Stomach (tissue), 8 donors: ENCODE measurements at regions not wholly inside any gene's neighbourhood (a gene's known extent, or its start where the extent isn't known, plus 50 kb on each side); places are given as distances from the start of the nearest gene placed in this dataset.

Experiments
- DNase-seq, 2 donors: peaks; one replicate each; pipeline versions ENCODE4 v3.0.0 to v3.0.0-alpha.2; 2013 to 2019
- H3K27ac ChIP-seq, 5 donors: fragments of 200-600 bp in 4 of 5; sonication (generic) in 4 of 5; one replicate each; pipeline ENCODE4 v1.5.1; 2013 to 2019; ENCODE audit warnings: mild to moderate bottlenecking in 1 of 5, moderate library complexity in 1 of 5
- H3K27me3 ChIP-seq, 3 donors: fragments of 200-600 bp; sonication (generic); one replicate each; pipeline ENCODE4 v1.5.1; 2017 to 2019; ENCODE audit warnings: mixed run types in 1 of 3
- H3K36me3 ChIP-seq, 4 donors: fragments of 200-600 bp; sonication (generic); 1 replicate in 3 of 4; 2 replicates in 1 of 4; pipeline ENCODE4 v1.5.1; 2016 to 2019
- H3K4me1 ChIP-seq, 4 donors: fragments of 200-600 bp; sonication (generic); one replicate each; pipeline ENCODE4 v1.5.1; 2016 to 2019
- H3K4me3 ChIP-seq, 4 donors: fragments of 200-600 bp; sonication (generic) in 3 of 4; one replicate each; pipeline ENCODE4 v1.5.1; 2016 to 2019; ENCODE audit warnings: mild to moderate bottlenecking in 1 of 4
- H3K9me3 ChIP-seq, 4 donors: fragments of 200-600 bp; sonication (generic); one replicate each; pipeline ENCODE4 v1.5.1; 2016 to 2019
- EP300 ChIP-seq: sonication (generic); formaldehyde crosslinking; IDR thresholded peaks from one replicate; pipeline ENCODE4 v1.6.1; 2017; ENCODE audit warnings: antibody characterized with exemption
- POLR2A ChIP-seq, 4 donors: fragments of 450-650 bp; IDR thresholded peaks; one replicate each; pipeline ENCODE4 v1.6.1; 2016; ENCODE audit warnings: antibody characterized with exemption in 4 of 4, control low read depth in 2 of 4, mild to moderate bottlenecking in 1 of 4, moderate library complexity in 1 of 4
- POLR2AphosphoS5 ChIP-seq, 3 donors: sonication (generic); formaldehyde crosslinking; IDR thresholded peaks; one replicate each; pipeline ENCODE4 v1.6.1; 2016; ENCODE audit warnings: antibody characterized with exemption in 3 of 3
- WGBS, 5 donors: extraction: QIAGEN DNeasy Blood & Tissue Kit in 3 of 5; methylation state at CpG; one replicate each; pipeline versions ENCODE4 v1.1.5 to v1.1.7; 2013 to 2018; 5-methylcytosine and 5-hydroxymethylcytosine counted together
- intact Hi-C: fragments of 100-400 bp; cut with DNase I; formaldehyde crosslinking; loops from one replicate; pipeline ENCODE4 v1.15.1; 2023; ENCODE audit warnings: low total_unique reads
- TF ChIP-seq, protein P1 (sequence below), 7 experiments: fragments of 450-650 bp in 4 of 7; fragments of 200-600 bp in 3 of 7; sonication (generic) in 3 of 7; IDR thresholded peaks; one replicate each; pipeline ENCODE4 v1.5.1; 2016 to 2019; ENCODE audit warnings: antibody characterized with exemption in 7 of 7, control low read depth in 2 of 7, mild to moderate bottlenecking in 1 of 7
- donor health status: healthy with polysubstance abuse.
- donor health status: Bipolar disorder and iron deficiency.
- donor health status: healthy.

DNA sequence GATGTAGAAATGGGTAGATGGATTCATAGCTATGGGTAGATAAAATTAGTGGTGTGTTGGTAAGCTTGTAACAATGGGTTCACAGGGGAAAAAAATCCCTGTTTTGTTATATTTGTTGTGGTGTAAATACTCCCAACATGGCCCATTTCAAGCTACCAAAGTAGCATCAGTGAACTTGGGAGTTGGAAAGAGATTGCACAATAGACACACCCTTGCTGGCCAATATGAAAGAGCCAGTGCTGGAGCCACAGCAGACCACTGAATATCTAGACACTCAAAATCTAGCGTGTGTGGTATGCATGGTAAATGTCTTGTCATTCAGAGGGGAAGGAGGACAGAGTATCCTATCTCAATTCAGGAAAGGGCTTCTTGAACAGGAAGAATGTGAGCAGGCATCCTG lies 565.1 kb upstream of the SALL1 start:
- Histone ChIP-seq H3K4me3 (no peak overlapping the region), H3K9me3 (peaks cover 0 to 16% (median 4%) of the 10 kb centered on the region in 4 donors), H3K27ac (no peak overlapping the region), H3K27me3 (no peaks in the 10 kb centered on the region), H3K4me1 (no peaks in the 10 kb centered on the region), H3K36me3 (no peaks in the 10 kb centered on the region)
- 68 to 94% (median 86%) methylated on average over 1 of the region's 1 CpG for WGBS, 5 donors
- no peak for DNase-seq
- TF ChIP-seq, protein P1, sequence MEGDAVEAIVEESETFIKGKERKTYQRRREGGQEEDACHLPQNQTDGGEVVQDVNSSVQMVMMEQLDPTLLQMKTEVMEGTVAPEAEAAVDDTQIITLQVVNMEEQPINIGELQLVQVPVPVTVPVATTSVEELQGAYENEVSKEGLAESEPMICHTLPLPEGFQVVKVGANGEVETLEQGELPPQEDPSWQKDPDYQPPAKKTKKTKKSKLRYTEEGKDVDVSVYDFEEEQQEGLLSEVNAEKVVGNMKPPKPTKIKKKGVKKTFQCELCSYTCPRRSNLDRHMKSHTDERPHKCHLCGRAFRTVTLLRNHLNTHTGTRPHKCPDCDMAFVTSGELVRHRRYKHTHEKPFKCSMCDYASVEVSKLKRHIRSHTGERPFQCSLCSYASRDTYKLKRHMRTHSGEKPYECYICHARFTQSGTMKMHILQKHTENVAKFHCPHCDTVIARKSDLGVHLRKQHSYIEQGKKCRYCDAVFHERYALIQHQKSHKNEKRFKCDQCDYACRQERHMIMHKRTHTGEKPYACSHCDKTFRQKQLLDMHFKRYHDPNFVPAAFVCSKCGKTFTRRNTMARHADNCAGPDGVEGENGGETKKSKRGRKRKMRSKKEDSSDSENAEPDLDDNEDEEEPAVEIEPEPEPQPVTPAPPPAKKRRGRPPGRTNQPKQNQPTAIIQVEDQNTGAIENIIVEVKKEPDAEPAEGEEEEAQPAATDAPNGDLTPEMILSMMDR (IDR thresholded peaks at IDR 0.05): no peak
- no peak for TF ChIP-seq POLR2AphosphoS5 (IDR thresholded peaks at IDR 0.05)
- no peak for TF ChIP-seq POLR2A (IDR thresholded peaks at IDR 0.05)
- TF ChIP-seq EP300: no peak
- intact Hi-C loops: no loop called here

DNA sequence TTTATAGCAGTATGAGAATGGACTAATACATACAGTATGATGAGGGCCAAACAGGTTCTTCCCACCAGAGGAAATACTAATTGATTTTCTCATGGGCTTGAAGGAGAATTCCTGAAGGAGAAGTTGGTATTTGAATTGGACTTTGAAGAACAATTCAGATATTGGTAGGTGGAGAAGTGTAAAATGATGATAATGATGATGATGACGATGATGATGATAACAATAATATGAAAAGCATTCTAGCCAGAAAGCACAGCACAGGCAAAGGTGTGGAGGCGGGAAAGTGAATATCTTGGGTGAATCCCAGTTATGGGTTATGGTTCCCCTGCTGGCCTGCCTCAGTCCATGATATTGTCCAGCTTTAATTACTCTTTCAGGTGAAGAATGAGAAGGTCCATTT lies 562.4 kb upstream of the SALL1 start:
- no peak for DNase-seq
- H3K4me3 ChIP-seq: no peak overlapping the region
- no peaks in the 10 kb centered on the region for H3K36me3 ChIP-seq
- peaks cover 0 to 16% (median 4%) of the 10 kb centered on the region in 4 donors for H3K9me3 ChIP-seq
- H3K4me1 ChIP-seq: no peaks in the 10 kb centered on the region
- 78 to 93% (median 93%) methylated on average over 2 of the region's 2 CpGs for WGBS, 5 donors
- TF ChIP-seq POLR2AphosphoS5 (IDR thresholded peaks at IDR 0.05): no peak
- TF ChIP-seq, protein P1 (IDR thresholded peaks at IDR 0.05): no peak
- H3K27me3 ChIP-seq: no peaks in the 10 kb centered on the region
- H3K27ac ChIP-seq: no peak overlapping the region
- intact Hi-C loops: no loop called here

DNA sequence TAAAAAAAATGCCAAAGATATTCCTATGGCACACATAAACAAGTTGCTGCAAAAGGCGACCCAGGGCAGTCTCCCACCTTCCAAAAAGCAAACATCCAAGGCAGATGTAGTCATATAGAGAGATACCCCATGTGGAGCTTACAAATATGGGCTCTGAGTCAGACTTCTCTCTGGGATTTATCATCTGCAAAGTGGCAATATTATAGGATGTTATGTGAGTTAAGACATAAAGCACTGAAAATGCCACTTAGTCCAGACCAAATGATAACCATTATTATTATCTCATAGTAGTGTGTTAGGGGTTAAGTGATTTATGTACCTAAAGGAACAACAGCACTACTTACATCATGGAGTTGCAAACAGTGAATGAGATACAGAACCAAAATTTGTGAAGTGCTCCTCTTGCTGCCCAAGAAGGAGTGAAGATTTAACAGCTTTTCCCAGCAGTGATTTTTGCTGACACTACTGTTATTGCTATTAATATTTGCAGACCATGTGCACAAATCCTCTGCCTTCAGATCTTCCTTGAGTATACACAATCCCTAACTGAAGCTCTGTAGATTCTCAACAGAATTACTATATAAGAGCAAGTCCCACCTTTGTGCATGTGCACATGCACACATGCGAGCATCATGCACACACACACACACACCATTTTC lies 560.0 kb upstream of the SALL1 start:
- 76 to 95% (median 88%) methylated on average over 2 of the region's 2 CpGs for WGBS, 5 donors
- no peak for DNase-seq
- Histone ChIP-seq H3K4me3 (no peak overlapping the region), H3K9me3 (peaks cover 0 to 18% (median 4%) of the 10 kb centered on the region in 4 donors), H3K4me1 (no peaks in the 10 kb centered on the region), H3K27ac (no peak overlapping the region), H3K27me3 (no peaks in the 10 kb centered on the region), H3K36me3 (no peaks in the 10 kb centered on the region)
- TF ChIP-seq POLR2A (IDR thresholded peaks at IDR 0.05): no peak
- no peak for TF ChIP-seq POLR2AphosphoS5 (IDR thresholded peaks at IDR 0.05)
- no peak for TF ChIP-seq EP300
- TF ChIP-seq, protein P1 (IDR thresholded peaks at IDR 0.05): no peak
- intact Hi-C loops: no loop called here

DNA sequence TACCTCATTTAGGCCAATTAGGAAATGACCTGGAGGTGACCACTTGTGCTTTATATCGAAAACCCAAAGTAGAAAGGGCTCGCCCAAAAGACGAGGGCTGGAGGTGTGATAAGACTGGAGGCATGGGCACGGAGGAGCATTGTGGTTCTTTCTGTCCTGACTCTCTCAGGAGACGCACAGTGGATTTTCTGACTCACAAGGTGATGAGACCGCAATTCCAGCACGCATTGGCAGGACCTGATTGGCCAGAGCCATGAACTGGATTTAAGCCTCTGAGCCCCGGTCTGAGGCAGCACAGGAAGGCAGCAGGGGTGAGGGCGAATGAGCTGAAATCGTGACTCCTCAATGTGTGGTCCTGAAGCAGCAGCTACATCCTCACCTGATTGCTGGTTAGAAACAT lies 559.1 kb upstream of the SALL1 start:
- Histone ChIP-seq H3K27ac (no peak overlapping the region), H3K27me3 (no peaks in the 10 kb centered on the region), H3K4me3 (no peak overlapping the region), H3K4me1 (no peaks in the 10 kb centered on the region), H3K9me3 (peaks cover 0 to 19% (median 7%) of the 10 kb centered on the region in 4 donors), H3K36me3 (no peaks in the 10 kb centered on the region)
- intact Hi-C loops: no loop called here
- TF ChIP-seq POLR2AphosphoS5 (IDR thresholded peaks at IDR 0.05) (no peak), POLR2A (IDR thresholded peaks at IDR 0.05) (no peak), EP300 (no peak)
- TF ChIP-seq, protein P1 (IDR thresholded peaks at IDR 0.05): no peak
- 84 to 90% (median 87%) methylated on average over 10 of the region's 10 CpGs for WGBS, 5 donors
- DNase-seq: no peak
